ENCODE measurements at regions not wholly inside any gene's neighbourhood (a gene's known extent, or its start where the extent isn't known, plus 50 kb on each side); places are given as distances from the start of the nearest gene placed in this dataset.
A peak's percentile ranks its signal among the peaks of the same experiment; 100 is the strongest.
"Not testable (repeated sequence)": the region's sequence is repeated elsewhere in the genome, so short reads cannot be mapped to it uniquely, and the experiment has no call there.

- not testable (repeated sequence) for DNase-seq (ENCODE audit: low spot score)
Observed at GRCh38 chr12:102666176-102666575, 185.8 kb upstream of the IGF1 start.

GRCh38 chr12:102659200-102659911, 179.0 kb upstream of the IGF1 start:
- DNase-seq (ENCODE audit: low spot score), result no peak

- DNase-seq (ENCODE audit: low spot score), result no peak
Observed at GRCh38 chr12:102653406-102653805, 173.0 kb upstream of the IGF1 start.

- no peak for DNase-seq (ENCODE audit: low spot score)
Observed at GRCh38 chr12:102652645-102653313, 172.4 kb upstream of the IGF1 start.

- DNase-seq (ENCODE audit: low spot score), result no peak
Observed at GRCh38 chr12:102645968-102646367, 165.6 kb upstream of the IGF1 start.

- no peak for DNase-seq (ENCODE audit: low spot score)
Observed at GRCh38 chr12:102643879-102644575, 163.7 kb upstream of the IGF1 start.

GRCh38 chr12:102642199-102642598, 161.8 kb upstream of the IGF1 start:
- DNase-seq (ENCODE audit: low spot score), result no peak

- not testable (repeated sequence) for DNase-seq (ENCODE audit: low spot score)
Observed at GRCh38 chr12:102640658-102641057, 160.3 kb upstream of the IGF1 start.

GRCh38 chr12:102638777-102639176, 158.4 kb upstream of the IGF1 start:
- DNase-seq (ENCODE audit: low spot score), result no peak

GRCh38 chr12:102633981-102634605, 153.7 kb upstream of the IGF1 start:
- DNase-seq (ENCODE audit: low spot score), result no peak

GRCh38 chr12:102631274-102631673, 150.9 kb upstream of the IGF1 start:
- DNase-seq (ENCODE audit: low spot score), result no peak

GRCh38 chr12:102629262-102629888, 149.0 kb upstream of the IGF1 start:
- no peak for DNase-seq (ENCODE audit: low spot score)

- DNase-seq (ENCODE audit: low spot score), result no peak
Observed at GRCh38 chr12:102625819-102626218, 145.5 kb upstream of the IGF1 start.

- peak; percentile 3 for DNase-seq (ENCODE audit: low spot score)
Observed at GRCh38 chr12:102622618-102623017, 142.3 kb upstream of the IGF1 start.

- DNase-seq (ENCODE audit: low spot score), result no peak
Observed at GRCh38 chr12:102618197-102618877, 138.0 kb upstream of the IGF1 start.

- DNase-seq (ENCODE audit: low spot score), result no peak
Observed at GRCh38 chr12:102616692-102617091, 136.3 kb upstream of the IGF1 start.

GRCh38 chr12:102611995-102612394, 131.6 kb upstream of the IGF1 start:
- no peak for DNase-seq (ENCODE audit: low spot score)

GRCh38 chr12:102609996-102610395, 129.6 kb upstream of the IGF1 start:
- DNase-seq (ENCODE audit: low spot score), result no peak

- DNase-seq (ENCODE audit: low spot score), result no peak
Observed at GRCh38 chr12:102603021-102603420, 122.7 kb upstream of the IGF1 start.

GRCh38 chr12:102602521-102602920, 122.2 kb upstream of the IGF1 start:
- no peak for DNase-seq (ENCODE audit: low spot score)

GRCh38 chr12:102601621-102602020, 121.3 kb upstream of the IGF1 start:
- DNase-seq (ENCODE audit: low spot score), result no peak

- no peak for DNase-seq (ENCODE audit: low spot score)
Observed at GRCh38 chr12:102596687-102597086, 116.3 kb upstream of the IGF1 start.

All from hematopoietic multipotent progenitor cell treated with erythropoietin and hydrocortisone succinate and interleukin-3 and kit ligand, for 15 days (in vitro differentiated cells).